Keratinocyte (primary cell): ENCODE measurements at regions not wholly inside any gene's neighbourhood (a gene's known extent, or its start where the extent isn't known, plus 50 kb on each side); places are given as distances from the start of the nearest gene placed in this dataset.

Experiments
- DNase-seq: peaks from one replicate; pipeline ENCODE4 v3.0.0-alpha.2; 2011; ENCODE audit warnings: low read depth, missing footprints, low spot score
- FAIRE-seq: peaks from 2 replicates; lab custom pipeline; 2011; peaks lifted over from hg19 to GRCh38; lab: Jason Lieb, UNC
- H2AFZ ChIP-seq: 2 replicates; pipeline ENCODE4 v1.6.0; 2012; ENCODE audit warnings: low read length, control low read depth, inconsistent platforms; ENCODE audit not compliant: control insufficient read depth
- H3K27ac ChIP-seq: 2 replicates; pipeline ENCODE4 v1.5.1; 2011; ENCODE audit warnings: low read length; ENCODE audit not compliant: control insufficient read depth, insufficient read depth
- H3K27me3 ChIP-seq: 3 replicates; pipeline ENCODE4 v1.6.0; 2011; ENCODE audit warnings: low read length; ENCODE audit not compliant: control insufficient read depth, insufficient read depth; ENCODE audit errors: extremely low read depth
- H3K36me3 ChIP-seq, 2 experiments: 2 replicates in 1 of 2; 3 replicates in 1 of 2; pipeline ENCODE4 v1.5.1; 2011; ENCODE audit warnings: low read length in 2 of 2, mild to moderate bottlenecking in 1 of 2; ENCODE audit not compliant: control insufficient read depth in 2 of 2, insufficient read depth in 2 of 2; ENCODE audit errors: extremely low read depth in 1 of 2
- H3K4me1 ChIP-seq: 3 replicates; pipeline ENCODE4 v1.5.1; 2011; ENCODE audit warnings: low read length; ENCODE audit not compliant: control insufficient read depth, insufficient read depth; ENCODE audit errors: extremely low read depth
- H3K4me2 ChIP-seq: 3 replicates; pipeline ENCODE4 v1.6.0; 2011; ENCODE audit warnings: low read depth, low read length; ENCODE audit not compliant: control insufficient read depth, insufficient read depth; ENCODE audit errors: extremely low read depth
- H3K4me3 ChIP-seq, 3 experiments: fragments of 200-600 bp in 1 of 3; sonication (generic) in 1 of 3; 2 replicates in 2 of 3; 3 replicates in 1 of 3; pipeline ENCODE4 v1.5.1; 2011 to 2016; ENCODE audit warnings: low read length in 3 of 3, mild to moderate bottlenecking in 3 of 3, control low read depth in 2 of 3, inconsistent platforms in 1 of 3, low read depth in 1 of 3, mixed read lengths in 1 of 3, mixed run types in 1 of 3, moderate library complexity in 1 of 3; ENCODE audit not compliant: control insufficient read depth in 2 of 3, insufficient read depth in 2 of 3; ENCODE audit errors: extremely low read depth in 1 of 3
- H3K79me2 ChIP-seq: 2 replicates; pipeline ENCODE4 v1.6.0; 2012; ENCODE audit warnings: low read length; ENCODE audit not compliant: control insufficient read depth, insufficient read depth
- H3K9ac ChIP-seq: 3 replicates; pipeline ENCODE4 v1.6.0; 2011; ENCODE audit warnings: low read length; ENCODE audit not compliant: control insufficient read depth, insufficient read depth; ENCODE audit errors: extremely low read depth
- H3K9me1 ChIP-seq: 3 replicates; pipeline ENCODE4 v1.6.0; 2011; ENCODE audit warnings: low read length; ENCODE audit not compliant: control insufficient read depth, insufficient read depth; ENCODE audit errors: extremely low read depth
- H3K9me3 ChIP-seq: 2 replicates; pipeline ENCODE4 v1.5.1; 2012; ENCODE audit warnings: low read depth, low read length; ENCODE audit not compliant: control insufficient read depth
- H4K20me1 ChIP-seq: 3 replicates; pipeline ENCODE4 v1.6.0; 2011; ENCODE audit warnings: low read length; ENCODE audit not compliant: control insufficient read depth, insufficient read depth; ENCODE audit errors: extremely low read depth
- EZH2 ChIP-seq: IDR thresholded peaks from one replicate; pipeline ENCODE4 v1.6.1; 2012; ENCODE audit warnings: inconsistent platforms, mild to moderate bottlenecking, low read length, moderate library complexity
- dilution Hi-C: fragments of 300-500 bp; cut with MboI; formaldehyde crosslinking; loops from one replicate; pipeline ENCODE4 v1.7.0; 2020; ENCODE audit warnings: low sequenced_read_pairs; ENCODE audit not compliant: extremely low pct_ligation_motif_present
- TF ChIP-seq, protein P1 (sequence below), 3 experiments: IDR thresholded peaks in 1 of 3; conservative IDR thresholded peaks in 1 of 3; optimal IDR thresholded peaks in 1 of 3; 2 replicates in 2 of 3; 3 replicates in 1 of 3; pipeline versions ENCODE3 to v1.5.1; 2011; ENCODE audit warnings: low read length in 3 of 3, mild to moderate bottlenecking in 3 of 3, moderate library complexity in 2 of 3, control low read depth in 1 of 3, inconsistent platforms in 1 of 3; ENCODE audit not compliant: insufficient read depth in 2 of 3; ENCODE audit errors: extremely low read depth in 1 of 3

DNA sequence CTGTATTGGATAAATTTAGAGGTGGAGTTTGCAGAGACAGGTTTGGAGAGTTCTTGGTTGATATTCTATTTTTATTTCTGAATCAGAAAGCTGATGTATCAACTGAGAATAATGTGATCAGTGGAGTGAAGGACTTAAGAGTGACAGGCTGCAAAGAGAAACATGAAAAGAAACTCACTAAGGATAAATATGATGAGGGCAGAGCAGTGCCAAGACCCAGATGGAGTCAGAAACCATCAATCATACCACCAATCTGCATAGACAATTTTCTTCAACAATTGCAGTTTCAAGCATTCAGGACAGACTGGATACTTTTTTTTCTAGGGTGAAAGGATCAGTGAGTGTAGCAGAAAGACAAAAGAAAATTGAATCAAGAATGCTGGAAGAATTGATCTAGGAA, 226.7 kb upstream of the NAV3 start:
- DNase-seq (no peak), FAIRE-seq (no peak)
- no peak overlapping the region for H3K4me2 ChIP-seq
- no peak overlapping the region for H2AFZ ChIP-seq
- no peaks in the 10 kb centered on the region for H3K27me3 ChIP-seq
- H3K9me1 ChIP-seq, result no peaks in the 10 kb centered on the region
- no peak for TF ChIP-seq EZH2
- TF ChIP-seq, protein P1, sequence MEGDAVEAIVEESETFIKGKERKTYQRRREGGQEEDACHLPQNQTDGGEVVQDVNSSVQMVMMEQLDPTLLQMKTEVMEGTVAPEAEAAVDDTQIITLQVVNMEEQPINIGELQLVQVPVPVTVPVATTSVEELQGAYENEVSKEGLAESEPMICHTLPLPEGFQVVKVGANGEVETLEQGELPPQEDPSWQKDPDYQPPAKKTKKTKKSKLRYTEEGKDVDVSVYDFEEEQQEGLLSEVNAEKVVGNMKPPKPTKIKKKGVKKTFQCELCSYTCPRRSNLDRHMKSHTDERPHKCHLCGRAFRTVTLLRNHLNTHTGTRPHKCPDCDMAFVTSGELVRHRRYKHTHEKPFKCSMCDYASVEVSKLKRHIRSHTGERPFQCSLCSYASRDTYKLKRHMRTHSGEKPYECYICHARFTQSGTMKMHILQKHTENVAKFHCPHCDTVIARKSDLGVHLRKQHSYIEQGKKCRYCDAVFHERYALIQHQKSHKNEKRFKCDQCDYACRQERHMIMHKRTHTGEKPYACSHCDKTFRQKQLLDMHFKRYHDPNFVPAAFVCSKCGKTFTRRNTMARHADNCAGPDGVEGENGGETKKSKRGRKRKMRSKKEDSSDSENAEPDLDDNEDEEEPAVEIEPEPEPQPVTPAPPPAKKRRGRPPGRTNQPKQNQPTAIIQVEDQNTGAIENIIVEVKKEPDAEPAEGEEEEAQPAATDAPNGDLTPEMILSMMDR (optimal IDR thresholded peaks at IDR 0.05 in 1 of 3, IDR thresholded peaks at IDR 0.05 in 1 of 3, conservative IDR thresholded peaks at IDR 0.05 in 1 of 3; ENCODE audit: extremely low read depth in 1 of 3, insufficient read depth in 2 of 3, low read length in 3 of 3), result no peak
- no peak overlapping the region for H3K9ac ChIP-seq
- H3K4me1 ChIP-seq, result no peaks in the 10 kb centered on the region
- no peak overlapping the region for H3K4me3 ChIP-seq
- no peaks in the 10 kb centered on the region for H3K36me3 ChIP-seq
- no peaks in the 10 kb centered on the region for H3K9me3 ChIP-seq
- H3K27ac ChIP-seq, result no peak overlapping the region
- dilution Hi-C loops, result no loop called here
- no peaks in the 10 kb centered on the region for H3K79me2 ChIP-seq
- H4K20me1 ChIP-seq, result no peaks in the 10 kb centered on the region

DNA sequence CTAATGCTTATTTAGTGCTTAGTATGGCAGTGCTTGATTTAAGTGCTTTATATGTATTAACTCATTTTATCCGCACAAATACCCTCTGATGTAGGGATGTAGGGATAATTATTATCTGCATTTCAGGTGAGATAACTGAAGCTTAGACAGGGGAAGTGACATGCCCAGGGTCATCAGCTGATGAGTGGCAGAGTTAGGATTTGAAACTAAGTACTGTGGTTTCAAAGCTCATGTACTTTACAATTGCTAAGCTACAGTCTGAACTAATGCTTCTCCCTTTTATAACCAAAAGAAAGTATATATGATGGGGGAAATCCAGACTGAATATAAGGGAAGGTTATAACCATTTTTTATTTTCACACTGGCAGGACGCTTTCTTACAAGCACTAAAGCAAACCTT, 229.6 kb upstream of the NAV3 start:
- no peak for TF ChIP-seq EZH2
- TF ChIP-seq, protein P1 (optimal IDR thresholded peaks at IDR 0.05 in 1 of 3, IDR thresholded peaks at IDR 0.05 in 1 of 3, conservative IDR thresholded peaks at IDR 0.05 in 1 of 3; ENCODE audit: extremely low read depth in 1 of 3, insufficient read depth in 2 of 3, low read length in 3 of 3), result no peak
- Histone ChIP-seq H3K79me2 (no peaks in the 10 kb centered on the region), H4K20me1 (no peaks in the 10 kb centered on the region), H3K4me1 (no peaks in the 10 kb centered on the region), H2AFZ (no peak overlapping the region), H3K9ac (no peak overlapping the region), H3K27me3 (no peaks in the 10 kb centered on the region), H3K36me3 (no peaks in the 10 kb centered on the region), H3K4me3 (no peak overlapping the region), H3K27ac (no peak overlapping the region), H3K9me3 (no peaks in the 10 kb centered on the region), H3K9me1 (no peaks in the 10 kb centered on the region), H3K4me2 (no peak overlapping the region)
- FAIRE-seq, result no peak
- dilution Hi-C loops, result no loop called here
- no peak for DNase-seq
